Panc1 (cell line): ENCODE measurements at regions not wholly inside any gene's neighbourhood (a gene's known extent, or its start where the extent isn't known, plus 50 kb on each side); places are given as distances from the start of the nearest gene placed in this dataset.

Experiments
- ATAC-seq: fragments of 200-7000 bp; cut with Tn5 transposase; 2 replicates; pipeline ENCODE4 v1.9.1; 2020; ENCODE audit warnings: mild to moderate bottlenecking, moderate library complexity
- BruUV-seq: library from RNA; stranded (reverse); fragments of 400-500 nt; replicated peaks from 2 replicates; lab custom pipeline; 2021; lab: Mats Ljungman, UMichigan
- CTCF ChIA-PET: fragments of 300-600 bp; sonication (Branson Sonifier 250); formaldehyde crosslinking; loops from one replicate; lab custom pipeline; 2022; ENCODE audit warnings: antibody characterized with exemption; lab: Charles Lee
- POLR2A ChIA-PET: fragments of 300-600 bp; sonication (Branson Sonifier 250); formaldehyde crosslinking; loops from one replicate; lab custom pipeline; 2022; ENCODE audit warnings: antibody characterized with exemption; lab: Charles Lee
- DNase-seq: peaks from one replicate; pipeline ENCODE4 v3.0.0-alpha.2; 2010; ENCODE audit warnings: low read depth, low spot score
- H3K27ac ChIP-seq: 2 replicates; pipeline ENCODE4 v1.5.1; 2011; ENCODE audit warnings: mild to moderate bottlenecking, low read length, inconsistent platforms
- H3K27me3 ChIP-seq: fragments of 200-500 bp; sonication (Bioruptor generic); 2 replicates; pipeline ENCODE4 v1.6.0; 2014; ENCODE audit warnings: low read length, inconsistent platforms; ENCODE audit not compliant: control insufficient read depth, insufficient read depth
- H3K36me3 ChIP-seq: fragments of 200-500 bp; sonication (Bioruptor generic); 2 replicates; pipeline ENCODE4 v1.5.1; 2014; ENCODE audit warnings: inconsistent platforms, mild to moderate bottlenecking, low read length, moderate library complexity; ENCODE audit not compliant: control insufficient read depth, insufficient read depth
- H3K4me1 ChIP-seq: 2 replicates; pipeline ENCODE4 v1.5.1; 2011; ENCODE audit warnings: inconsistent platforms, mild to moderate bottlenecking, low read length, moderate library complexity; ENCODE audit not compliant: control insufficient read depth, insufficient read depth
- H3K4me3 ChIP-seq, 2 experiments: 2 replicates each; pipeline ENCODE4 v1.5.1; 2011 to 2012; ENCODE audit warnings: low read depth in 2 of 2, low read length in 2 of 2, mild to moderate bottlenecking in 2 of 2, inconsistent platforms in 1 of 2, moderate library complexity in 1 of 2
- H3K9me3 ChIP-seq: fragments of 200-500 bp; sonication (Bioruptor generic); 2 replicates; pipeline ENCODE4 v1.5.1; 2014; ENCODE audit warnings: low read depth, mild to moderate bottlenecking, inconsistent platforms, low read length, moderate library complexity; ENCODE audit not compliant: control insufficient read depth, insufficient read depth
- POLR2AphosphoS5 ChIP-seq: IDR thresholded peaks from 2 replicates; pipeline ENCODE4 v1.6.1; 2012; ENCODE audit warnings: mild to moderate bottlenecking, low read depth, low read length, moderate library complexity
- SIN3A ChIP-seq: IDR thresholded peaks from 2 replicates; pipeline ENCODE4 v1.6.1; 2012; ENCODE audit warnings: low read depth, mild to moderate bottlenecking, low read length, moderate library complexity, borderline replicate concordance; ENCODE audit not compliant: insufficient read depth
- TCF7L2 ChIP-seq: IDR thresholded peaks from 2 replicates; pipeline ENCODE4 v1.6.1; 2011; ENCODE audit warnings: mild to moderate bottlenecking, low read depth, low read length, inconsistent platforms
- in situ Hi-C: cut with HindIII; loops from 2 replicates; pipeline ENCODE4 v1.10.0; 2016; ENCODE audit warnings: low sequenced_read_pairs, low pct_unique_long_range_greater_than_20kb
- intact Hi-C: fragments of 100-400 bp; cut with micrococcal nuclease; formaldehyde crosslinking; loops from one replicate; pipeline ENCODE4 v1.10.0; 2022; ENCODE audit not compliant: unreplicated experiment
- TF ChIP-seq, protein P1 (sequence below), 2 experiments: IDR thresholded peaks; 2 replicates each; pipeline ENCODE4 v1.6.1; 2011 to 2012; ENCODE audit warnings: low read depth in 2 of 2, control low read depth in 1 of 2, low read length in 1 of 2, mild to moderate bottlenecking in 1 of 2, moderate library complexity in 1 of 2; ENCODE audit not compliant: insufficient read depth in 1 of 2
- TF ChIP-seq, protein P2 (sequence below): fragments of 450-650 bp; IDR thresholded peaks from 2 replicates; pipeline ENCODE4 v1.5.1; 2017; ENCODE audit warnings: mild to moderate bottlenecking

DNA sequence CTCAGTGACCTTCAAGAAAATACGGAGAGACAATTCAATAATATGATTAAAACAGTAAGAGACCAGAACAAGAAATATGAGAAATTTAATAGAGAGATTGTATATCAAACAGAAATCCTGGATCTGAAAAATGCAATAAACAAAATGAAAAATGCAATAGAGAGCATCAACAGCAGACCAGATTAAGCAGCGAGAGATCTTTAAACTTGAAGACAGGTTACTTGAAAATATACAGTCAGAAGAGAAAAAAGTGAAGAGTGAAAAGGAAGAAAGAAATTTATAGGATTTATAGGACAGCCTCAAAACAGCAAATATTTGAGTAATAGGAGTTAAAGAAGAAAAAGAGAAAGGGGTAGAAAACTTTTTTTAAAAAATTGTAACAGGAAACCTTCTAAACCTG is 813.9 kb upstream of the GRM7 start:
- no peak for ATAC-seq
- Histone ChIP-seq H3K36me3 (no peaks in the 10 kb centered on the region), H3K27me3 (no peaks in the 10 kb centered on the region), H3K9me3 (no peaks in the 10 kb centered on the region), H3K4me1 (no peaks in the 10 kb centered on the region), H3K27ac (no peak overlapping the region), H3K4me3 (no peak overlapping the region)
- ChIA-PET CTCF (no interaction called here), POLR2A (no interaction called here)
- TF ChIP-seq TCF7L2 = no peak
- no peak for TF ChIP-seq SIN3A
- TF ChIP-seq, protein P1, sequence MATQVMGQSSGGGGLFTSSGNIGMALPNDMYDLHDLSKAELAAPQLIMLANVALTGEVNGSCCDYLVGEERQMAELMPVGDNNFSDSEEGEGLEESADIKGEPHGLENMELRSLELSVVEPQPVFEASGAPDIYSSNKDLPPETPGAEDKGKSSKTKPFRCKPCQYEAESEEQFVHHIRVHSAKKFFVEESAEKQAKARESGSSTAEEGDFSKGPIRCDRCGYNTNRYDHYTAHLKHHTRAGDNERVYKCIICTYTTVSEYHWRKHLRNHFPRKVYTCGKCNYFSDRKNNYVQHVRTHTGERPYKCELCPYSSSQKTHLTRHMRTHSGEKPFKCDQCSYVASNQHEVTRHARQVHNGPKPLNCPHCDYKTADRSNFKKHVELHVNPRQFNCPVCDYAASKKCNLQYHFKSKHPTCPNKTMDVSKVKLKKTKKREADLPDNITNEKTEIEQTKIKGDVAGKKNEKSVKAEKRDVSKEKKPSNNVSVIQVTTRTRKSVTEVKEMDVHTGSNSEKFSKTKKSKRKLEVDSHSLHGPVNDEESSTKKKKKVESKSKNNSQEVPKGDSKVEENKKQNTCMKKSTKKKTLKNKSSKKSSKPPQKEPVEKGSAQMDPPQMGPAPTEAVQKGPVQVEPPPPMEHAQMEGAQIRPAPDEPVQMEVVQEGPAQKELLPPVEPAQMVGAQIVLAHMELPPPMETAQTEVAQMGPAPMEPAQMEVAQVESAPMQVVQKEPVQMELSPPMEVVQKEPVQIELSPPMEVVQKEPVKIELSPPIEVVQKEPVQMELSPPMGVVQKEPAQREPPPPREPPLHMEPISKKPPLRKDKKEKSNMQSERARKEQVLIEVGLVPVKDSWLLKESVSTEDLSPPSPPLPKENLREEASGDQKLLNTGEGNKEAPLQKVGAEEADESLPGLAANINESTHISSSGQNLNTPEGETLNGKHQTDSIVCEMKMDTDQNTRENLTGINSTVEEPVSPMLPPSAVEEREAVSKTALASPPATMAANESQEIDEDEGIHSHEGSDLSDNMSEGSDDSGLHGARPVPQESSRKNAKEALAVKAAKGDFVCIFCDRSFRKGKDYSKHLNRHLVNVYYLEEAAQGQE (IDR thresholded peaks at IDR 0.05; ENCODE audit: insufficient read depth in 1 of 2, low read depth in 2 of 2, low read length in 1 of 2) = no peak
- no peak for TF ChIP-seq POLR2AphosphoS5
- TF ChIP-seq, protein P2, sequence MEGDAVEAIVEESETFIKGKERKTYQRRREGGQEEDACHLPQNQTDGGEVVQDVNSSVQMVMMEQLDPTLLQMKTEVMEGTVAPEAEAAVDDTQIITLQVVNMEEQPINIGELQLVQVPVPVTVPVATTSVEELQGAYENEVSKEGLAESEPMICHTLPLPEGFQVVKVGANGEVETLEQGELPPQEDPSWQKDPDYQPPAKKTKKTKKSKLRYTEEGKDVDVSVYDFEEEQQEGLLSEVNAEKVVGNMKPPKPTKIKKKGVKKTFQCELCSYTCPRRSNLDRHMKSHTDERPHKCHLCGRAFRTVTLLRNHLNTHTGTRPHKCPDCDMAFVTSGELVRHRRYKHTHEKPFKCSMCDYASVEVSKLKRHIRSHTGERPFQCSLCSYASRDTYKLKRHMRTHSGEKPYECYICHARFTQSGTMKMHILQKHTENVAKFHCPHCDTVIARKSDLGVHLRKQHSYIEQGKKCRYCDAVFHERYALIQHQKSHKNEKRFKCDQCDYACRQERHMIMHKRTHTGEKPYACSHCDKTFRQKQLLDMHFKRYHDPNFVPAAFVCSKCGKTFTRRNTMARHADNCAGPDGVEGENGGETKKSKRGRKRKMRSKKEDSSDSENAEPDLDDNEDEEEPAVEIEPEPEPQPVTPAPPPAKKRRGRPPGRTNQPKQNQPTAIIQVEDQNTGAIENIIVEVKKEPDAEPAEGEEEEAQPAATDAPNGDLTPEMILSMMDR = no peak
- no TSS peak for BruUV-seq
- intact Hi-C loops (no loop called here), in situ Hi-C loops (no loop called here)
- DNase-seq = no peak

DNA sequence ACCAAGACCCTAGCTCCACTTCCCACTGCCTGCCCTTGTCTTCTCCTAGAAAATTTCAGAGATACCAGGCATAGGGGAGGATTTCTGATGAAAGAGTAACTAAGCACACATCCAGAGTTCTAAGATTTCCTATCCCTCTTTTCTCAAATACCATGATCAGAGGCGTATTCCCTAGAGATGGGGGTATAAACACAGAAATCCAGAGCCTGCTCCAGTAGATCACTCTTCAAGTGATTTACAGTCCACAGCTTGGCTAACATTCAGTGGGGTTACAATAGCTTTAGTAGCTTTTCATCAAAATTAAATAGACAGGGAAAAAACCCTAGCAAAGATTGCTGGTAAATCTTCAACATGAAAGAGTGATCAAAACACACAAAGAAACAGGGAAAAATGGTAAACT is 800.7 kb upstream of the GRM7 start:
- in situ Hi-C loops = no loop called here
- TF ChIP-seq, protein P2 = no peak
- TF ChIP-seq TCF7L2 = no peak
- TF ChIP-seq SIN3A = no peak
- no peak for TF ChIP-seq POLR2AphosphoS5
- TF ChIP-seq, protein P1 (IDR thresholded peaks at IDR 0.05; ENCODE audit: insufficient read depth in 1 of 2, low read depth in 2 of 2, low read length in 1 of 2) = no peak
- intact Hi-C loops = no loop called here
- ChIA-PET CTCF (no interaction called here), POLR2A (no interaction called here)
- Histone ChIP-seq H3K27ac (no peak overlapping the region), H3K4me1 (no peaks in the 10 kb centered on the region), H3K9me3 (no peaks in the 10 kb centered on the region), H3K4me3 (no peak overlapping the region), H3K36me3 (no peaks in the 10 kb centered on the region; the same call in 1 of the 2 replicates), H3K27me3 (no peaks in the 10 kb centered on the region)
- DNase-seq (no peak), ATAC-seq (no peak)
- no TSS peak for BruUV-seq
